Left renal cortex interstitium (tissue), 4 donors: ENCODE measurements at regions not wholly inside any gene's neighbourhood (a gene's known extent, or its start where the extent isn't known, plus 50 kb on each side); places are given as distances from the start of the nearest gene placed in this dataset.

Experiments used
- DNase-seq, 4 donors: peaks; one replicate each; pipeline ENCODE4 v3.0.0-alpha.2; 2013; ENCODE audit warnings: low read depth in 4 of 4, low spot score in 2 of 4, missing footprints in 1 of 4

- DNase-seq: no peak
These were observed 85.0 kb upstream of the COL5A1 start for GRCh38 chr9:134556531-134557068.

GRCh38 chr9:134557331-134557730, 84.3 kb upstream of the COL5A1 start:
- no peak for DNase-seq

- no peak for DNase-seq
These were observed 83.3 kb upstream of the COL5A1 start for GRCh38 chr9:134558124-134558905.

- DNase-seq: no peak
These were observed 82.6 kb upstream of the COL5A1 start for GRCh38 chr9:134559013-134559412.

GRCh38 chr9:134560206-134560605, 81.4 kb upstream of the COL5A1 start:
- no peak for DNase-seq

- DNase-seq: no peak
These were observed 80.9 kb upstream of the COL5A1 start for GRCh38 chr9:134560654-134561053.

- no peak for DNase-seq
These were observed 80.0 kb upstream of the COL5A1 start for GRCh38 chr9:134561427-134562145.

GRCh38 chr9:134562146-134562849, 79.3 kb upstream of the COL5A1 start:
- DNase-seq: no peak

GRCh38 chr9:134563397-134563796, 78.2 kb upstream of the COL5A1 start:
- no peak for DNase-seq

GRCh38 chr9:134564431-134565170, 77.0 kb upstream of the COL5A1 start:
- no peak for DNase-seq

- no peak for DNase-seq
These were observed 76.2 kb upstream of the COL5A1 start for GRCh38 chr9:134565316-134565915.

GRCh38 chr9:134566196-134566847, 75.3 kb upstream of the COL5A1 start:
- DNase-seq: no peak

- DNase-seq: no peak
These were observed 74.7 kb upstream of the COL5A1 start for GRCh38 chr9:134566936-134567335.

GRCh38 chr9:134568116-134568515, 73.5 kb upstream of the COL5A1 start:
- no peak for DNase-seq

- no peak for DNase-seq
These were observed 72.8 kb upstream of the COL5A1 start for GRCh38 chr9:134568811-134569210.

- DNase-seq: no peak
These were observed 72.0 kb upstream of the COL5A1 start for GRCh38 chr9:134569626-134570025.

- DNase-seq: no peak
These were observed 71.4 kb upstream of the COL5A1 start for GRCh38 chr9:134570151-134570621.

GRCh38 chr9:134570711-134571325, 70.8 kb upstream of the COL5A1 start:
- DNase-seq: no peak

- DNase-seq: no peak
These were observed 70.2 kb upstream of the COL5A1 start for GRCh38 chr9:134571326-134571931.
